Endothelial cell of umbilical vein (primary cell): ENCODE measurements at regions not wholly inside any gene's neighbourhood (a gene's known extent, or its start where the extent isn't known, plus 50 kb on each side); places are given as distances from the start of the nearest gene placed in this dataset.

Source experiments
- BruUV-seq: library from RNA; stranded (reverse); fragments of 400-500 nt; replicated peaks from 2 replicates; lab custom pipeline; 2021; lab: Mats Ljungman, UMichigan
- CTCF ChIA-PET: fragments of 300-600, 350-600 bp; sonication (Branson Sonifier 250); formaldehyde crosslinking; loops from one replicate; lab custom pipeline; 2021; ENCODE audit warnings: antibody characterized with exemption, inconsistent platforms; lab: Charles Lee
- POLR2A ChIA-PET: fragments of 300-600, 350-600 bp; sonication (Branson Sonifier 250); formaldehyde crosslinking; loops from one replicate; lab custom pipeline; 2021; ENCODE audit warnings: antibody characterized with exemption, inconsistent platforms; lab: Charles Lee
- DNase-seq: peaks from one replicate; pipeline ENCODE4 v3.0.0-alpha.2; 2011; ENCODE audit warnings: low read depth, low spot score
- FAIRE-seq: peaks from 2 replicates; lab custom pipeline; 2011; peaks lifted over from hg19 to GRCh38; lab: Jason Lieb, UNC
- H2AFZ ChIP-seq: 2 replicates; pipeline ENCODE4 v1.6.0; 2012; ENCODE audit warnings: low read depth, low read length, control low read depth, inconsistent platforms
- H3K27ac ChIP-seq: 2 replicates; pipeline ENCODE4 v1.5.1; 2011; ENCODE audit warnings: low read depth, mild to moderate bottlenecking, control low read depth, low read length, moderate library complexity; ENCODE audit not compliant: insufficient read depth
- H3K27me3 ChIP-seq, 2 experiments: 2 replicates each; pipeline versions ENCODE4 v1.6.0 to v1.6.1; 2011; ENCODE audit warnings: low read length in 2 of 2, mixed read lengths in 1 of 2; ENCODE audit not compliant: control insufficient read depth in 2 of 2, insufficient read depth in 2 of 2
- H3K36me3 ChIP-seq, 2 experiments: 2 replicates in 1 of 2; 3 replicates in 1 of 2; pipeline ENCODE4 v1.5.1; 2011; ENCODE audit warnings: low read length in 2 of 2, mild to moderate bottlenecking in 1 of 2, moderate library complexity in 1 of 2; ENCODE audit not compliant: control insufficient read depth in 2 of 2, insufficient read depth in 2 of 2; ENCODE audit errors: extremely low read depth in 1 of 2
- H3K4me1 ChIP-seq: 3 replicates; pipeline ENCODE4 v1.5.1; 2011; ENCODE audit warnings: mild to moderate bottlenecking, low read length; ENCODE audit not compliant: control insufficient read depth, insufficient read depth; ENCODE audit errors: extremely low read depth
- H3K4me2 ChIP-seq: 2 replicates; pipeline ENCODE4 v1.6.1; 2011; ENCODE audit warnings: low read length, control low read depth, mixed read lengths; ENCODE audit not compliant: insufficient read depth
- H3K4me3 ChIP-seq, 3 experiments: fragments of 200-600 bp in 1 of 3; sonication (generic), shearing (Covaris generic) in 1 of 3; replicated peaks in 1 of 3; 2 replicates each; pipeline ENCODE4 v1.5.1; 2011 to 2016; ENCODE audit warnings: control low read depth in 3 of 3, low read length in 3 of 3, mild to moderate bottlenecking in 2 of 3, inconsistent platforms in 1 of 3, low read depth in 1 of 3, moderate library complexity in 1 of 3; ENCODE audit not compliant: insufficient read depth in 1 of 3
- H3K79me2 ChIP-seq: 2 replicates; pipeline ENCODE4 v1.6.0; 2012; ENCODE audit warnings: low read length, inconsistent platforms; ENCODE audit not compliant: control insufficient read depth, insufficient read depth
- H3K9ac ChIP-seq: replicated peaks from 2 replicates; pipeline ENCODE3; 2011; ENCODE audit warnings: low read length, control low read depth; ENCODE audit not compliant: insufficient read depth; ENCODE audit errors: extremely low read depth
- H3K9me1 ChIP-seq: replicated peaks from 3 replicates; pipeline ENCODE4 v1.6.0; 2011; ENCODE audit warnings: mild to moderate bottlenecking, low read length; ENCODE audit not compliant: control insufficient read depth, insufficient read depth; ENCODE audit errors: extremely low read depth
- H3K9me3 ChIP-seq: replicated peaks from 2 replicates; pipeline ENCODE4 v1.5.1; 2012; ENCODE audit warnings: low read length, inconsistent platforms; ENCODE audit not compliant: control insufficient read depth, insufficient read depth
- H4K20me1 ChIP-seq: replicated peaks from 2 replicates; pipeline ENCODE3; 2011; ENCODE audit warnings: mild to moderate bottlenecking, low read length; ENCODE audit not compliant: control insufficient read depth, insufficient read depth; ENCODE audit errors: extremely low read depth
- EZH2 ChIP-seq: IDR thresholded peaks from 2 replicates; pipeline ENCODE4 v1.6.1; 2012; ENCODE audit warnings: borderline replicate concordance, low read depth, mild to moderate bottlenecking, moderate library complexity, low read length, inconsistent platforms; ENCODE audit not compliant: severe bottlenecking
- FOS ChIP-seq: IDR thresholded peaks from 2 replicates; pipeline ENCODE4 v1.6.1; 2011; ENCODE audit warnings: mild to moderate bottlenecking, low read length, moderate library complexity, borderline replicate concordance; ENCODE audit not compliant: insufficient read depth
- GATA2 ChIP-seq: IDR thresholded peaks from 2 replicates; pipeline ENCODE4 v1.7.0; 2011; ENCODE audit warnings: low read depth, mild to moderate bottlenecking, moderate library complexity, mixed read lengths, low read length; ENCODE audit not compliant: insufficient read length, insufficient read depth
- JUN ChIP-seq: IDR thresholded peaks from 2 replicates; pipeline ENCODE4 v1.6.1; 2011; ENCODE audit warnings: borderline replicate concordance, low read depth; ENCODE audit not compliant: insufficient read length, insufficient read depth
- MAX ChIP-seq: IDR thresholded peaks from 2 replicates; pipeline ENCODE4 v1.6.1; 2011; ENCODE audit not compliant: insufficient read depth, insufficient read length
- MYC ChIP-seq: IDR thresholded peaks from one replicate; pipeline ENCODE4 v1.6.1; 2011; ENCODE audit warnings: mild to moderate bottlenecking, low read depth, low read length
- POLR2A ChIP-seq: IDR thresholded peaks from 2 replicates; pipeline ENCODE4 v1.6.1; 2012; ENCODE audit warnings: low read depth, mild to moderate bottlenecking, control low read depth, low read length
- POLR2AphosphoS5 ChIP-seq: IDR thresholded peaks from 2 replicates; pipeline ENCODE4 v1.6.1; 2012; ENCODE audit warnings: low read depth, mild to moderate bottlenecking, control low read depth, low read length, moderate library complexity; ENCODE audit not compliant: insufficient read depth
- dilution Hi-C: fragments of 300-500 bp; cut with MboI; formaldehyde crosslinking; loops from one replicate; pipeline ENCODE4 v1.15.0; 2019; ENCODE audit warnings: low sequenced_read_pairs; ENCODE audit not compliant: extremely low pct_ligation_motif_present
- intact Hi-C: fragments of 100-400 bp; cut with micrococcal nuclease; formaldehyde crosslinking; loops from one replicate; pipeline ENCODE4 v1.10.0; 2022
- TF ChIP-seq, protein P1 (sequence below), 2 donors: IDR thresholded peaks; 1 replicate in 1 of 2; 2 replicates in 1 of 2; pipeline ENCODE4 v1.5.1; 2011; ENCODE audit warnings: low read length in 2 of 2, mild to moderate bottlenecking in 2 of 2, moderate library complexity in 2 of 2, control low read depth in 1 of 2, inconsistent platforms in 1 of 2, low read depth in 1 of 2; ENCODE audit not compliant: insufficient read depth in 1 of 2; ENCODE audit errors: extremely low read depth in 1 of 2

- no peak overlapping the region for H3K4me2 ChIP-seq
- intact Hi-C loops (no loop called here), dilution Hi-C loops (no loop called here)
- no peaks in the 10 kb centered on the region for H3K79me2 ChIP-seq
- ChIA-PET POLR2A (no interaction called here), CTCF (no interaction called here)
- FAIRE-seq (no peak), DNase-seq (no peak)
- H3K27me3 ChIP-seq: no peaks in the 10 kb centered on the region
- H3K9ac ChIP-seq: no peak overlapping the region
- no peaks in the 10 kb centered on the region for H3K4me1 ChIP-seq
- no TSS peak for BruUV-seq
- no peak overlapping the region for H3K4me3 ChIP-seq
- no peak for TF ChIP-seq FOS
- no peak for TF ChIP-seq POLR2AphosphoS5
- no peak for TF ChIP-seq JUN
- TF ChIP-seq MAX: no peak
- no peak for TF ChIP-seq EZH2
- TF ChIP-seq, protein P1, sequence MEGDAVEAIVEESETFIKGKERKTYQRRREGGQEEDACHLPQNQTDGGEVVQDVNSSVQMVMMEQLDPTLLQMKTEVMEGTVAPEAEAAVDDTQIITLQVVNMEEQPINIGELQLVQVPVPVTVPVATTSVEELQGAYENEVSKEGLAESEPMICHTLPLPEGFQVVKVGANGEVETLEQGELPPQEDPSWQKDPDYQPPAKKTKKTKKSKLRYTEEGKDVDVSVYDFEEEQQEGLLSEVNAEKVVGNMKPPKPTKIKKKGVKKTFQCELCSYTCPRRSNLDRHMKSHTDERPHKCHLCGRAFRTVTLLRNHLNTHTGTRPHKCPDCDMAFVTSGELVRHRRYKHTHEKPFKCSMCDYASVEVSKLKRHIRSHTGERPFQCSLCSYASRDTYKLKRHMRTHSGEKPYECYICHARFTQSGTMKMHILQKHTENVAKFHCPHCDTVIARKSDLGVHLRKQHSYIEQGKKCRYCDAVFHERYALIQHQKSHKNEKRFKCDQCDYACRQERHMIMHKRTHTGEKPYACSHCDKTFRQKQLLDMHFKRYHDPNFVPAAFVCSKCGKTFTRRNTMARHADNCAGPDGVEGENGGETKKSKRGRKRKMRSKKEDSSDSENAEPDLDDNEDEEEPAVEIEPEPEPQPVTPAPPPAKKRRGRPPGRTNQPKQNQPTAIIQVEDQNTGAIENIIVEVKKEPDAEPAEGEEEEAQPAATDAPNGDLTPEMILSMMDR (IDR thresholded peaks at IDR 0.05; ENCODE audit: extremely low read depth in 1 of 2, insufficient read depth in 1 of 2, low read depth in 1 of 2, low read length in 2 of 2): no peak
- TF ChIP-seq MYC: no peak
- TF ChIP-seq GATA2: no peak
- TF ChIP-seq POLR2A: no peak
- no peak overlapping the region for H3K27ac ChIP-seq
- no peaks in the 10 kb centered on the region for H3K36me3 ChIP-seq
- no peak overlapping the region for H2AFZ ChIP-seq
- no peaks in the 10 kb centered on the region for H3K9me1 ChIP-seq
- no peaks in the 10 kb centered on the region for H4K20me1 ChIP-seq
- H3K9me3 ChIP-seq: no peaks in the 10 kb centered on the region
These were observed 266.3 kb upstream of the OLFM3 start for GRCh38 chr1:102262994-102263393.
